Ecto neural progenitor cell (in vitro differentiated cells): ENCODE measurements at regions not wholly inside any gene's neighbourhood (a gene's known extent, or its start where the extent isn't known, plus 50 kb on each side); places are given as distances from the start of the nearest gene placed in this dataset.

Experiments
- DNase-seq: peaks from one replicate; pipeline ENCODE4 v3.0.0-alpha.2; 2018; ENCODE audit warnings: low spot score

DNA sequence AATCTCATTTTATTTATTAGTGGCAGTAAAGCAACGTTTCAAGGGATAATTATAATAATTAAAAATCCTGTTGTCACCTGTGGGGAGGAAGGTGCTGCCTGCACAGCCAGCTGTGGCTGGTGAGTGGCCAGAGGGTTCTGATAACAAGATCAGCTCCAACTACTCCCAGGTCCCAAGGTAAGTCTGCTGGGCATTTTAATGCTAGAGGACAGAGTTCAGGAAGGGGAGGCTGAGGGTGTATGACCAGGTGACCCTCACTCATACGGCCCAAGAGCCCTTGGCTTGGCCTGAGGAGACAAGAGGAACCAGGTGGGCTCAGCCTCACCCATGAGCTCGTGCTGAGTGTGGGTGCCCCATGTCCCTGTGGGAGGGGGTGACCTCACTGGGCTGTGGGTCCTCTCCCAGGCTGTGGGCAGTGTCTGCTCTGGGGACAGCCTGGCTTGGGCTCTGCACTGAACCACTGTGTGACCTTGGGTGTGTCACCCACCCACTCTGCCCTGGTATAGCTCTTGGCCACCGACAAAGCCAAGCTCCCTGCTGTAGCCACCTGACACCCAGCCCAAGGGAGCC, 223.8 kb downstream of the PTPRU start:
- DNase-seq, result no peak

- no peak for DNase-seq
These were observed 223.3 kb downstream of the PTPRU start for GRCh38 chr1:29459620-29459945.

DNA sequence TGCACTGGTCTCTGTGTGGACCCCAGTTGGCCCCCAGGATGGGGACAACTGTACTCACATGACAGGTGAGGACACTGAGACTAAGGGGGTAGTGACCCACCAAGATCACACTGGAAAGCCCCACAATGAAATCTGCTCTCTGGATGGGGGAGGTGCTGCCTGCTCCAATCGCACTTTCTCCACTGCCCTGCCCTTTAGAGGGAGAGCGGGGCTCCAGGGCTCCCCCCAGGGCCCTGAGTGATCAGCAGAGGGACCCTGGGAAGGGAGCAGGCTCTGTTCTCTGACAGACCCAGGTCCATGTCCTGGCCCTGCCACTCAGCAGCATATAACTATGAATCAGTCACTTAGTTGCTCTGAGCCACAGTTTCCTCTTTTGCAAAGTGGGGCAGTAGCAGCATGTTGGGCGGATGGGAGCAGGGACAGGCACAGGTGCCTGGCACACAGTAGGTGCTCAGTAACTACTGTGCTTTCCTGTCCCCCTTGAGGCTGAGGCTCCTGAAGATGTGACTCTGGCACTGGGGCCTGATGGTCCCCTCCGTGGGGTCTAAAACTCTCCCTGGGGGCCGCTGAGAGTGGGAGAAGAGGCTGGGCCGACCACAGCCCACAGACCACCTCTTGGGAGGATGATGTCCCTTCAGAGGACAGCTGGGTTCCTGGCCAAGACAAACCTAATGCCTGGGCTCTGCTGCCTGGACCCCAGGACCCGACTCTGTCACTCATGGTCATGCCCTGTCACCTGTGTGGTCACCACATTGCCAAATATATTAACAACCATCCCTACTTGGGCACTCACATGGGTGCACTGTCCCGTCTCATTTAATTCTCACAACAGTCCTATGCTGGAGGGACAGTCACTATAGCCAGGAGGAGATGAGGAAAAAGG, 222.7 kb downstream of the PTPRU start:
- no peak for DNase-seq

DNA sequence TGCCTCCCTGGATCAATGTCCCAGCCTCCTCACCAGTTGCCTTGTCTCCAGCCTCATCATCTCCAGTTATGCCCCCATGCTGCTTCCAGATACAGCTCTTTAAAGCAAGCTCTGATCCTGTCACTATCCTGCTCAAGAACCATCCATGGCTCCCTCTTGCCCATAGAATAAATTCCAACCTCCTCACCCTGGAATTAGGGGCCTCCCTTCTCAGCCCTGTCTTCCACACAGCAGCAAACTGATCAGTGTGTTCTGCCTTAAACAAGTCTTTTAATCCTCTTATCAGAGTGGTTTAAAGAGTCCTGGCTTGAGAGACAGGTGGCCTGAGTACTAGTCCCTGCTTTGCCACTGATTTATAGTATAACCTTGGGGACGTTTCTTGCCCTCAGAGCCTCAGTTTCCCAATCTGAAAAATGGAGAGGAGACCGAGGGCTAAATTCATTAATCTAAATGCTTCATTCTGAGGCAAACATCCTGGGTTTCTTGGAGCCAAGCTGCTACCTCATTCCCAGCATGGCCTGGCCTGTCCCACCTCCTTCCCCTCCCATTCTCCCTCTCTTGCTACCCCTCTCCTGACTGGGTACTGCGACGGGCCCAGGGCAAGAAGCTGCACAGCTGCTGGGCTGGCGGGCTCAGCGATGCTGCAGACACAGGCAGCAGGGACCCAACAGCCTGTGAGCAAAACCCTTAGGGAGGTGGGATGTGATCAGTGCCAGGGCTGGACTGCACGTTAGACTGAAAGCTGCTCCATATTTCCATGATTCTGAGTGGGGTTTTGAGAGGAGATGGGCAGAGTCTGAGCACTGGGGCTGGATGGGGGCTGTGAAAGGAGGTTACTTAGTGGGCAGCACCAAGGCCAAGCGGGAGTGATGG, 221.4 kb downstream of the PTPRU start:
- DNase-seq, result no peak

- no peak for DNase-seq
These were observed 220.5 kb downstream of the PTPRU start for GRCh38 chr1:29456685-29457435.

GRCh38 chr1:29455781-29456180, 219.5 kb downstream of the PTPRU start:
- DNase-seq, result no peak

DNA sequence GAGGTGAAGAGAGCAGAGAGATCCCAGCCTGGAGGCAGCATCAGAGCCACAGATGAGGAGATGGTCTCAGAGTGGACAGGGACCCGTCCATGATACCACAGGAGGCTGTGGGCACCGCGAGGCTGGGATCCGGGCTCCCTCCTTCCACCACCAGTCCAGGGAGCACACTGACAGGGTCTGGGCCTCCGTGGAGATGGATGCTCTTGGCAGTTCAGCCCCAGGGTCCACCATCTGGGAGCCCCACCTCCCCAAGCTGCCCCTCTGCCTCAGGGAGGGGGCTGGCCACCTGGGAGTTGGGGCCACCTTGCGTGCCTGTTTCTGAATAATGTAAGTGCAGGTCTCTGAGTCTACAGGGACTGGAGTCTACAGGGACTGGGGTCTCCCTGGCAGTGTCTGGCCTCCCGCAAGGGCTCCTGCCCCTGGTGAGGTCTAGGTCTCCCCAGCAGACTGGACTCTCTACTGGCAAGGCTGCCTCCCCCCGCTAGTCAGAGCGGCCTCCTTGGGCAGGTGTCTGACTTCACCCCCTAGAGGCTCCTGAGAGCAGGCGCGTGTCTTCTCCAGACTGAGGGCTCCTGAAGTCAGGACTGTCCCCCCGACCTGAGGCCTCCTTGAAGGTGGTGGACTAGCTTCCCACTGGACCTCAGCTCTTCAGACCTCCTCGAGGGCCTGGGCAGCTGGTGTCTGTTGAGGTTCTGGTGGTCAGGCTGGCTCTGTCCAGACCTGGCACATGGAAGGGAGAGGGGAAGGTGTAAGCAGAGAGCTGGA, 218.5 kb downstream of the PTPRU start:
- DNase-seq, result no peak

- DNase-seq, result peak; percentile 67
These were observed 217.3 kb downstream of the PTPRU start for GRCh38 chr1:29453502-29454240.

- no peak for DNase-seq
These were observed 216.3 kb downstream of the PTPRU start for GRCh38 chr1:29452463-29453230.

DNA sequence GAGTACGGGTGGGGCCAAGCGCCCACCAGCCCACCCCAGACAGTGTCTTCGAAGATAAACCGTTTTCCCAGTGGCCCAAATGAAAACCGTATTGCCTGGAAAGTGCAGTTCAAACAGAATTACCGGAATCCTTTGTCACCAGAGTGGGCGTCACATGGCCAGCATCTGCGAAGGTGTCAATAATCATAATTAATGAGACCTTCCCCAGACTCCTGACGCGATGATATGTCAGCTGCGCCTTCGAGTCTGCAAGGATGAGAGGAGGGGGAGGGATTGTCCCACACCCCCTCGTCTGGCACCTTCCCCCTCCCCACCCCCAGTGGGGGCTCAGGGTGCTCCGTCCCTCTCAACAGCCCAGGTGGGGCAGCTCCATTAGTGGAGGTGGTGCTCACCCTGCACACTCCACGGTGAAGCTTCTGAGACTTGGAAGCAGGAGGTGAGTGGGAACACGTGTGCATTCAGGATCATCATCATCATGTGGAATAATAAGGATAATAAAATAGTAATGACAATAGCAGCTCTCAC, 215.1 kb downstream of the PTPRU start:
- no peak for DNase-seq

DNA sequence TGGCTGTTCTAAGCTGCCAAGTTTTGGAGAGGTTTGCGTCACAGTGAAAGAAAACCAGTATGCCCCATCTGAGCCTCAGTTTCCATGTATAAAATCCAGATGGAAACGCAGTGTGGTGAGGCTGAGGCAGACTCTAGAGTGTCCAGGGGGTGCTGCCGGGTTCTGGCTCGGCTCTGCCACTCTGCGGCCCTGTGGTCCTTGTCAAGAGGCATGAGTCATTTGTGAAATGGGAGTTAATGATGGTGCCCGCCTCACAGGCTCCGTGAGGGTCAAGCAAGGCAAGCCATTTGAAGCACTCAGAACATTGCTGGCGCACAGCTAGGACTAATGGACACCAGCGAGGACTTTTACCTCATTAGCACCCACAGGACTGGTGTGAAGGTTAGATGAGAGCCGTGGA, 214.3 kb downstream of the PTPRU start:
- no peak for DNase-seq

GRCh38 chr1:29448456-29449235, 212.3 kb downstream of the PTPRU start:
- no peak for DNase-seq

DNA sequence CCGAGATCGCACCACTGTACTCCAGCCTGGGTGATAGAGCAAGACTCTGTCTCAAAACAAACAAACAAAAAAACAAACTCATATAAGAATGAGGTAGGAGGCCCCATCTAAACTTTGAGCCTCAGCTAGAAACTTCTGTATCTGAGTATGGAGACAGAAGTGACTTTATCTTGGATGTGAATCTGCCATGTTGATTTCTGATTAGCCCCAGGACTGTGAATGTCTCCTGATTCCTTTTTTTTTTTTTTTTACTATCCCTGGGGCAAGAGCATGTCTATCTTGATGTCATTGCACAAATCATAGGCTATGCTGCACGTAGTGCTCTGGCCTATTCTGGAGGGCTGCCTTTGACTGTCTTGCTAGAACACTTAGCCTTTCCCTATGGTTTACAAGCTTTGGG, 211.0 kb downstream of the PTPRU start:
- DNase-seq, result no peak

GRCh38 chr1:29444782-29445729, 208.7 kb downstream of the PTPRU start:
- DNase-seq, result peak; percentile 25

GRCh38 chr1:29444081-29444715, 207.9 kb downstream of the PTPRU start:
- DNase-seq, result peak; percentile 27

DNA sequence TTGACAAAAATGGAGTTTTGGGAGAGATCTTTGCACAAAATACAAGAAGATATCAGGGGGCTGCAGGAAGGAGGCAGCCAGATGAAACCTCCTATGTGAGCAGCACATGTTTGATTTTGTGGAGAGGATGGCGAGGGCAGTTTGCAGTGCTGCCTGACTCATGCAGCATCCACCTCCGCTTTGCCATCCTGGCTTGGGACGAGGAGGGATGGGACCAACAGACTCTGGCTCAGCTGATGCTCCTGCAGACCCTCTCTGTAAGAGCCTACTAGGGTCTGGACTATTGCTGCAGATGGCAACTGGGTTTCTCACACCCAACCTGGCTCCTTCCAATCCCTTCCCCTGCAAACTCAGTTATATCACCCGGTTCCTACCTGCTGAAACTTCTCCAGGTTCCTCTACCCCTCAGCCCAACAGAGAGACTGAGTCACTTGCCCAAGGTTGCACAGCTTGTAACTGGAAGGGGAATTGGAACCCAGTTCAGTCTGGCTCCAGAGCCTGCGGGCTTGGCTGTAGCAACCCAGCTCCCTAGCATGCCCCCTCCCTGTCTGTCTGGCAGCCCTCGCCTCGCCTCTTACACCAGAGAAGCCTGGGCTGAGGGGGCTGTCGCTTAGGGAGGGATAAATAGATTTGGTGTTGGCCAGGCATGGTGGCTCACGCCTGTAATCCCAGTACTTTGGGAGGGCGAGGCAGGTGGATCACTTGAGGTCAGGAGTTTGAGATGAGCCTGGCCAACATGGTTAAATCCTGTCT, 205.8 kb downstream of the PTPRU start:
- peak; percentile 34 for DNase-seq
